Sciatic nerve (tissue), 2 donors: ENCODE measurements at regions not wholly inside any gene's neighbourhood (a gene's known extent, or its start where the extent isn't known, plus 50 kb on each side); places are given as distances from the start of the nearest gene placed in this dataset.
A peak's percentile ranks its signal among the peaks of the same experiment; 100 is the strongest.
"Not testable (repeated sequence)": the region's sequence is repeated elsewhere in the genome, so short reads cannot be mapped to it uniquely, and the experiment has no call there.

ENCODE experiments used
- ATAC-seq: fragments of 200-7000 bp; cut with Tn5 transposase; one replicate; pipeline ENCODE4 v1.9.1; 2020; ENCODE audit warnings: mild to moderate bottlenecking, moderate library complexity
- DNase-seq: peaks from one replicate; pipeline ENCODE4 v3.0.0-alpha.2; 2020; ENCODE audit warnings: low spot score
- intact Hi-C: fragments of 100-400 bp; cut with DNase I; formaldehyde crosslinking; loops from one replicate; pipeline ENCODE4 v1.14.2; 2022
- donor health status: DM: no; HTN: no; CAD: no.
- donor health status: DM: no; HTN: no; CAD: no.

GRCh38 chr10:118444069-118444468 is 101.9 kb upstream of the FAM204A start:
- DNase-seq (no peak), ATAC-seq (no peak)
- intact Hi-C loops: no loop called here

GRCh38 chr10:118442032-118442431 is 99.9 kb upstream of the FAM204A start:
- no peak for DNase-seq
- no peak for ATAC-seq
- intact Hi-C loops: no loop called here

DNA sequence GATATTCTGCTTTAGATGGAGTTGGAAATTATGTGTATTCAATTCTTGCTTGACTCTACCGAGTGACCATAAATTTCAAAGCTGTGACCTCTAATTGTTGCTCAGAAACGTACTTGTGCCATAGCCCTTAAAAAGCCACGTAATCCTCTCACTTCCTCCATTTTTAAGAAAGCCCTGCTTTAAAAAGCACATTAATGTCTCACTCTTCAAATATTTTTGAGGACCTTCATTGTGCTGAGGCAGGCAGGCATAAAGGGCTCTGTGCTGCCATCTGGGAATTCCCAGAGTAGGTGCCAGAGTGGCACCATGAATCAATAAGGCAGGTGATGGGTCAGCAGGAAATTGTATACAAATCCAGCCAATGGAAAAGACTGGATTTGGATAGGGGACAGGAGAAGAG is 97.7 kb upstream of the FAM204A start:
- intact Hi-C loops: no loop called here
- ATAC-seq (no peak), DNase-seq (no peak)

- intact Hi-C loops: no loop called here
- ATAC-seq: no peak
- DNase-seq: no peak
Measured at GRCh38 chr10:118436742-118437141, 94.6 kb upstream of the FAM204A start.

DNA sequence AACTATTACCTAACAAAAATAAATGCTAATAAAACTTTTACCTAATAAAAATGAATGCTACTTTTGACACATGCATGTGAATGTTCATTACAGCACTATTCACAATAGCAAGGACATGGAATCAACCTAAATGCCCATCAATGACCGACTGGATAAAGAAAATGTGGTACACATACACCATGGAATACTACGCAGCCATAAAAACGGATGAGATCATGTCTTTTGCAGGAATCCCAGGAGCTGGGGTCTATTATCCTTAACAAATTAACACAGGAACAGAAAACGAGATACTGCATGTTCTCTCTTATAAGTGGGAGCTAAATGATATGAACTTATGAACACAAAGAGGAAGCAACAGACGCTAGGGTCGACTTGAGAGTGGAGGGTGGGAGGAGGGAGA is 88.1 kb upstream of the FAM204A start:
- intact Hi-C loops: no loop called here
- DNase-seq (no peak), ATAC-seq (no peak)

DNA sequence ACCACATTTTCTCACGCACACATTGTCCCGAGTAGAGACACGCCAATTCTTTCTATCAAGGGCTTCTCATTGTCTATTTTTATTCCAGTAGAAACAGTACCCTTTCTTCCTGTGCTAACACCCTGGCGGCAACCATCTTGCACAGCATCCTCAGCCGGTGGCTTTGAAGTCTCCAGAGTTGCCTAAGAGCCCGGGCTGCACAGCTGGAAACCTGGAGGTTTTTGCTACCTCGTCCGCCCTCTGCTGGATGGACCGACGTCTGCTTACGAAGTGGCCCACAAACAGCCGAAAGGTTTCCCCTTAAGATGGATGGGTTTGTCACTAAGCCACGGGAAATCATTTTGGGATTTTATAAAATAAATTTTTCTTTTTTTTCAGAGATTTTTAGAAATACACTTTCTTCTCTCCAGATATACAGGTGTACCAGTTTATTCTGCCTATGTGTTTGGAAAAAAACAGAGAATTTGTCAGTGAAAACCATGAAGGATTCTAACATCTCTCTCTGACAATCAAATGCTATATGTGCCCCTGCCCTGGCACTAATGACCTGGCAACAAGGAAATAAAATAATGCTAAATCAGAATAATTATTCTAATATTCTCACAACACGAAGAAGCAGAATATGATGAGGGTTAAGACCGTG is 81.8 kb upstream of the FAM204A start:
- DNase-seq: peak; percentile 86
- peak; percentile 92 for ATAC-seq
- intact Hi-C loops: loop anchor here (10.0 kb wide), 1 partner anchor 929 kb away; no protein-coding TSS in a partner anchor

GRCh38 chr10:118422241-118422640 is 80.1 kb upstream of the FAM204A start:
- no peak for DNase-seq
- no peak for ATAC-seq
- intact Hi-C loops: loop anchor here (10.0 kb wide), 1 partner anchor 927 kb away; no protein-coding TSS in a partner anchor

DNA sequence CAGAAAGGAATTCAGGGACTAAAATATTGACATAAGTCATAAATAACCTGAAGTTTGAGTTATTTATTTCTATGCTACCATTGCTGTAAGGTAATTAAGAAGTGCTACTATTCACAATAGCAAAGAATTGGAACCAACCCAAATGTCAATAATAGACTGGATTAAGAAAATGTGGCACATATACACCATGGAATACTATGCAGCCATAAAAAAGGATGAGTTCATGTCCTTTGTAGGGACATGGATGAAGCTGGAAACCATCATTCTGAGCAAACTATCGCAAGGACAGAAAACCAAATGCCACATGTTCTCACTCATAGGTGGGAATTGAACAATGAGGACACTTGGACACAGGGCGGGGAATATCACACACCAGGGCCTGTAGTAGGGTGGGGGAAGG is 77.9 kb upstream of the FAM204A start:
- intact Hi-C loops: loop anchor here (10.0 kb wide), 1 partner anchor 925 kb away; no protein-coding TSS in a partner anchor
- not testable (repeated sequence) for ATAC-seq

GRCh38 chr10:118412932-118413331 is 70.8 kb upstream of the FAM204A start:
- DNase-seq (no peak), ATAC-seq (no peak)
- intact Hi-C loops: no loop called here

More for the DNA sequence above, 77.9 kb upstream of the FAM204A start:
- not testable (repeated sequence) for DNase-seq

DNA sequence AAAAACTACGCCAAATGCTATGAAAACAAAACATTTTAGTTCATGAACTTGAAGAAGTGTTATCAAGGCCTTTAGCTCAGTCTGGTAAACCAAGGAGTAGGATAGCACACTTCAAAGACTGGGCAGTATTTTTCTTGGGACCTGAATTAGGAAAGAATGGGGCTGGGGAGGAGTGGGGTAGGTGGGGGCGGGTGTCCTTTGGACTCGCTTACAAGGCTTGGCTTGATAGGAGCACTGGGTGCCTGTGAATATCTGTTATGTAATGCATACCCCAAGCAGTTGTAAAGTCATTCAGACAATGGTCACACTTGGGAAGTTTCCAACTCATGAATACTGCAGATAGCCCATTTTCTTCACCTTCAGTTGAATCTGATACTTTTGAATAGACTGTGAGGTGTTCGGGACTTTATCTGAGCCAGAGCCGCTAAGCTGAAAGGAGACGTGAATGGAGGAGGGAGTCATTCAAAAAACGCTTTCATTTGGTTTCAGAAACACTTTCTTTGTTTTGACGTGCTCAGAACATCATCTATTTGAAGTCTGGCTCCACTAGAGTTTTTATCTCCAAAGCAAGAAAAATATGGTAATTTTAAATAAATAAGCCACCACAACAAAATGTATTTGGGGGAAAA is 70.1 kb upstream of the FAM204A start:
- intact Hi-C loops: no loop called here
- no peak for DNase-seq

GRCh38 chr10:118409295-118409694 is 67.2 kb upstream of the FAM204A start:
- ATAC-seq (no peak), DNase-seq (no peak)
- intact Hi-C loops: no loop called here

More for the DNA sequence above, 70.1 kb upstream of the FAM204A start:
- ATAC-seq: no peak

DNA sequence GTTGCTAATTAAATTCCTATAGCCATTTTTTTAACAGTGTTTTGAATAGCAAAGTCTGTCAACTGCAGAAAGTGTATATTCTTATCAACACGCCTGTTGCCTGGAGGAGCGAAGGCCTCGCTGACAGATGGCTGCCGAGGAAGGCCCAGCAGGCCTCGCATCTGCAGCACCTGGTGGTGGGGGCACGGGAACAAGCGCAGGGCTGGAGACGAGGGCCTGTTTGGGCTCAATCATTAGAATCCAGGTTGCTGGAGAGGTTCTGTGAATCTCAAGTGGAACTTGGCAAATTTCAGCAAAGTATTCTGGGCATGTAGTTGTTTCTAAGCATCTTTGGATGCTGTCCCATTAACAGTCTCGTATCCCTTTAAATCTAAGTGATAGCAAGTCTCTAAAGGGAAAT is 66.1 kb upstream of the FAM204A start:
- ATAC-seq: no peak
- intact Hi-C loops: no loop called here
- DNase-seq: no peak

GRCh38 chr10:118407777-118408176 is 65.7 kb upstream of the FAM204A start:
- no peak for DNase-seq
- intact Hi-C loops: no loop called here
- ATAC-seq: no peak

DNA sequence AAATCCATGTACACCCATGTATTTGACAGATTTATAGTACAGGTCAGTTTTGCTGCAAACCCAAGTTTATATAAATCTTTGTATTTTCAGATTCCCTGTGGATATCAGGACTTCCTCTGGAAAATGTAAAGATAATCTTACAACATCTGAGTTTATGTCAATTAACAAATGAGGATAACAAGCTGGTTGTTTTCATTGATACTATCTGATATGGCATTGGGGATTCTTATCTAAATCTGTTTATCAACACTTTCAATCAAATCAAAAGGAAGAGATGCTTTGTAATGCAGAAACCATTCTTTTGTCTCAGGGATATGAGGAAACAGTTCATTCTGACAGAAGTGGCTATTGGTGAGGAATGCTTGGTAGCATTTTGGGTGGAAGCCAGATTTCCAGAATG is 64.9 kb upstream of the FAM204A start:
- no peak for ATAC-seq
- intact Hi-C loops: no loop called here
- no peak for DNase-seq

DNA sequence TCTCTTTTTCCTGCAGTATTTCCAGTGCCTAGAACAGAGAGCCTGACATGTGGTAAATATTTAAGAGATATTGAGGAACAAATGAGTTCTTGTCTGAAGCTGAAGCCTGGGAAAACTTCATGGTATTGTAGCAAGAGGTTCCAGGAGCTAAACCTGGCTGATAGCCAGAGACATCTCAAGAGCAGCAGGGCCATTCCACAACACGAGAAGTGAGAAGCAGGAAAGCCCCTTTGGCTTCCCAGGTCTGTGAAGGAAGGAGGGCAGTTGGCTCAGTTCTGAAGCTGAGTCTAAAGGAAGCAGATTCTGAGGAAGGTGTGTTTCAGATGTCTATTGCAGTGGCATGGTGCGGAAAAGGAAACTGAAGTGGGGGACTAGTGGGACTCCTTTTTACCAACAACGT is 63.8 kb upstream of the FAM204A start:
- no peak for ATAC-seq
- intact Hi-C loops: no loop called here
- no peak for DNase-seq

GRCh38 chr10:118403967-118404366 is 61.8 kb upstream of the FAM204A start:
- ATAC-seq (no peak), DNase-seq (no peak)
- intact Hi-C loops: no loop called here

DNA sequence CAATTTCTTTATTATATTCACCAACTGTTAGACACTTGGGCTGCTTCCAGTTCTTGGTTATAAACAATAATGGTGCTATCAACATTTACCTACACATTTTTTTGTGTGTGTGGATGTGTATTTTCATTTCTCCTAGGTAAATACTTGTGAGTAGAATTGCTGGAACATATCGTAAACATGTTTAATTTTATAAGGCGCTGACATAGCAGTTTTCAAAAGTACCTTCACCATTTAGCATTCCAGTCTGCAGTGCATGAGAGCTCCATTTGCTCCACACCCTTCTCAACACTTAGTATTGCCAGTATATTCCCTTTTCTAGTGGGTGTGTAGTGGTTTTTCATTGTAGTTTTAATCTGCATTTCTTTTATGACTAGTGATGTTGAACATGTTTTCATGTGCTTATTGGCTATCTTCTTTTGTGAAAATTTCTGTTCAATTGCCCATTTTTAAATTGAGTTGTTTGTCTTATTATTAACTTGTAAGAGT is 59.6 kb upstream of the FAM204A start:
- DNase-seq (no peak), ATAC-seq (no peak)
- intact Hi-C loops: no loop called here

GRCh38 chr10:118397391-118397790 is 55.3 kb upstream of the FAM204A start:
- ATAC-seq: no peak
- no peak for DNase-seq
- intact Hi-C loops: no loop called here

GRCh38 chr10:118395947-118396346 is 53.8 kb upstream of the FAM204A start:
- ATAC-seq (no peak), DNase-seq (no peak)
- intact Hi-C loops: no loop called here

- intact Hi-C loops: no loop called here
- DNase-seq (no peak), ATAC-seq (no peak)
Measured at GRCh38 chr10:118394301-118395200, 52.4 kb upstream of the FAM204A start.
